ENCODE measurements at regions not wholly inside any gene's neighbourhood (a gene's known extent, or its start where the extent isn't known, plus 50 kb on each side); places are given as distances from the start of the nearest gene placed in this dataset.

GRCh38 chr20:50395914-50396488, 114.2 kb upstream of the PTPN1 start:
- intact Hi-C loops (cut with DNase I): loop anchor here (5.0 kb wide), 2 partner anchors 104 to 204 kb away; partner anchors contain the start of gene CEBPB (in 1 of the 2)
- Histone ChIP-seq H3K4me3 (no peak overlapping the region), H3K9me3 (no peaks in the 10 kb centered on the region), H3K4me1 (peaks cover 50% of the 10 kb centered on the region), H3K27ac (peak overlapping the region; percentile 97), H3K27me3 (ENCODE audit: insufficient read depth in 3 of 3, low read length in 2 of 3) (no peaks in the 10 kb centered on the region), H3K36me3 (ENCODE audit: insufficient read depth in 1 of 2, low read depth in 1 of 2) (no peaks in the 10 kb centered on the region)
- no peak for TF ChIP-seq CTCF (IDR thresholded peaks at IDR 0.05)
- ATAC-seq (no peak), DNase-seq (no peak)
- WGBS, 3 donors: 73 to 87% (median 78%) methylated on average over 14 of the region's 14 CpGs

GRCh38 chr20:50396623-50397022, 113.6 kb upstream of the PTPN1 start:
- intact Hi-C loops (cut with DNase I): loop anchor here (5.0 kb wide), 2 partner anchors 104 to 204 kb away; partner anchors contain the start of gene CEBPB (in 1 of the 2)
- no peak overlapping the region for H3K4me3 ChIP-seq

GRCh38 chr20:50397058-50397457, 113.1 kb upstream of the PTPN1 start:
- no peak overlapping the region for H3K4me3 ChIP-seq
- peak overlapping the region; percentile 97 for H3K27ac ChIP-seq
- no peaks in the 10 kb centered on the region for H3K36me3 ChIP-seq (ENCODE audit: insufficient read depth in 1 of 2, low read depth in 1 of 2)
- no peaks in the 10 kb centered on the region for H3K9me3 ChIP-seq
- intact Hi-C loops (cut with DNase I): loop anchor here (5.0 kb wide), 2 partner anchors 105 to 205 kb away; partner anchors contain the start of gene CEBPB (in 1 of the 2)
- WGBS, 3 donors: 73 to 81% (median 74%) methylated on average over 5 of the region's 5 CpGs
- H3K4me1 ChIP-seq: peaks cover 53% of the 10 kb centered on the region
- DNase-seq: no peak
- H3K27me3 ChIP-seq (ENCODE audit: insufficient read depth in 3 of 3, low read length in 2 of 3): no peaks in the 10 kb centered on the region
- ATAC-seq: no peak
- TF ChIP-seq CTCF (IDR thresholded peaks at IDR 0.05): no peak

More at GRCh38 chr20:50396623-50397022, 113.6 kb upstream of the PTPN1 start:
- H3K27me3 ChIP-seq (ENCODE audit: insufficient read depth in 3 of 3, low read length in 2 of 3): no peaks in the 10 kb centered on the region
- ATAC-seq: no peak
- 75 to 86% (median 77%) methylated on average over 6 of the region's 6 CpGs for WGBS, 3 donors
- H3K27ac ChIP-seq: peak overlapping the region; percentile 97
- H3K36me3 ChIP-seq (ENCODE audit: insufficient read depth in 1 of 2, low read depth in 1 of 2): no peaks in the 10 kb centered on the region
- DNase-seq: no peak
- no peaks in the 10 kb centered on the region for H3K9me3 ChIP-seq
- TF ChIP-seq CTCF (IDR thresholded peaks at IDR 0.05): no peak
- peaks cover 49% of the 10 kb centered on the region for H3K4me1 ChIP-seq

- H3K4me1 ChIP-seq: peaks cover 63% of the 10 kb centered on the region
- WGBS, 3 donors: 26 to 43% (median 32%) methylated on average over 8 of the region's 8 CpGs
- DNase-seq: peak; percentile 73 to 89
Measured at GRCh38 chr20:50398064-50398463, 112.1 kb upstream of the PTPN1 start.

More at GRCh38 chr20:50398064-50398463, 112.1 kb upstream of the PTPN1 start:
- Histone ChIP-seq H3K27me3 (ENCODE audit: insufficient read depth in 3 of 3, low read length in 2 of 3) (no peaks in the 10 kb centered on the region), H3K4me3 (peak overlapping the region; percentile 36), H3K9me3 (no peaks in the 10 kb centered on the region), H3K36me3 (ENCODE audit: insufficient read depth in 1 of 2, low read depth in 1 of 2) (no peaks in the 10 kb centered on the region), H3K27ac (peak overlapping the region; percentile 97)
- intact Hi-C loops (cut with DNase I): loop anchor here (2.0 to 5.0 kb wide), 4 partner anchors 17 to 206 kb away; partner anchors contain the start of gene CEBPB (in 1 of the 2)
- TF ChIP-seq CTCF (IDR thresholded peaks at IDR 0.05): no peak
- peak; percentile 51 to 61 (median 52) for ATAC-seq
